Renal pelvis (tissue), 1 donor: ENCODE measurements at regions not wholly inside any gene's neighbourhood (a gene's known extent, or its start where the extent isn't known, plus 50 kb on each side); places are given as distances from the start of the nearest gene placed in this dataset.

ENCODE experiments used
- DNase-seq: peaks from one replicate; pipeline ENCODE4 v3.0.0-alpha.2; 2013

DNA sequence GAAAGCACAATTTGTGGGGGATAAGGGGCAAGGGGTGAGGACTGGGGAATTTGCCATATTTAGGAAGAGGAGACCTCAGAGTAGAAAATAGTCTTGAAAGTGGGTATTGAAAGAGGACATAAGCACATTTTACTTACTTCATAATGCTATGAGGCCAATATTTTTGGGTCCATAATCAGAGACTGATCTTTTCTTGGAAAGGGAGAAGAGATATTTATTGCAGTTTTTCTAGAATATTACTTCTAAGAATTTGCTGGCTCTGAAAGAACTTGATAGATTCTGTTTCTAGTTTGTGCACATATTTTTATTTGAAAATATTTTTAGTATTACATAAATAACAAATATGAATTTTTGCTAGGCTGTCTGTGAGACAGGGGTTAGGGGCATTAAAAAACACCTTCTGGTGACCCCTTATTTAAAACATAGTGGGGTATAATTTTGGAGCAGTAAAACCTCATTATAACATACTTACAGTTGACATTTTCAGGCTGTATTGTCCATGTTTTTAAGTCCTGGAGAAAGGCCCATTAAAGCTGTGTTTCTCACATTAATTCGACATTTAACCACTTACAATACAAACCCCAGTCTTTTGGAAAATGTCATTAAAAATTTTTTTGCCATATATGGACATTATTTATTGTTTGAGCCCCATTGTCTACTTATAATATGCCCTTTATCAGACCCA, 118.9 kb upstream of the NFIB start:
- DNase-seq = no peak

DNA sequence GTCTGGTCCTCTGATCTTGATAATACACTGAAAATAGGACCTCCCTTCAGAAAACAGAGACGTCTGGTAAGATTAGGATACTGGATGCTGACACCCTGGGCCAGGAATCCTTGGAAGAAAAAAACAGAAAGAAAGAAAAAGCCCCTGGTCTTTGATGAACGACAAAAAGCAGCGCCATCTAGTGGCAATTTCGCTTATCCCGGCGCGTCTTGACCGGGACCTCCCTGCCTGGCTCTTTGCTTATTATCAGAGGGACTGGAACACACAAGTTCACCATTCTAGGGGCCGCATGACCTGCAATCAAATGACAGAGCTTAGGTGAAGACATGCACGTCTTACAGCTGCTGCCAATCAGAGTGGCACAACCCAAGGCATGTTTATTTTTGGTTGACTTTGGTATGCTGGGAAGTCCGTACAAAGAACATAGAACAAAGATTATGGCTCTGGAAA, 114.9 kb upstream of the NFIB start:
- peak; percentile 65 for DNase-seq

- no peak for DNase-seq
Measured at GRCh38 chr9:14427419-14427818, 113.5 kb upstream of the NFIB start.

GRCh38 chr9:14424983-14425382, 111.0 kb upstream of the NFIB start:
- DNase-seq = no peak

GRCh38 chr9:14424289-14424688, 110.3 kb upstream of the NFIB start:
- DNase-seq = no peak

GRCh38 chr9:14423815-14424261, 109.9 kb upstream of the NFIB start:
- no peak for DNase-seq

DNA sequence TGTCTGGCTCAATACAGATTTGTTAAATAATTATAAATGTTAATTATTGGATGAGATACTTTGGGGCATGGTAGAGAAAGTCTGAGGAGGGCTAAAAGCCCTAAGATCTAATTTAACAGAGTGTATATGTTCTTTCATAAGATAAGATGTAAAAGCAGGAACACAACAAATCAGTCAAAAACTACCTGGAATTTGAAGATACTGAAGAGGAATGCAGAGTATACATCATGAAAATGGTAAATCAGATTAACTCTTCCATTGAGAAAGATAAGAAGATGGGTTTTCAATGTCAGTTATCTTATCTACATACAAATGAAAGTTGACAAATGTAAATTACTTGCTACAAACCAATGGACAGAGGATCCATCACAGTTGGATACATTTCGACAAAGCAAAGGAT, 107.3 kb upstream of the NFIB start:
- no peak for DNase-seq

- no peak for DNase-seq
Measured at GRCh38 chr9:14418941-14419937, 105.3 kb upstream of the NFIB start.

DNA sequence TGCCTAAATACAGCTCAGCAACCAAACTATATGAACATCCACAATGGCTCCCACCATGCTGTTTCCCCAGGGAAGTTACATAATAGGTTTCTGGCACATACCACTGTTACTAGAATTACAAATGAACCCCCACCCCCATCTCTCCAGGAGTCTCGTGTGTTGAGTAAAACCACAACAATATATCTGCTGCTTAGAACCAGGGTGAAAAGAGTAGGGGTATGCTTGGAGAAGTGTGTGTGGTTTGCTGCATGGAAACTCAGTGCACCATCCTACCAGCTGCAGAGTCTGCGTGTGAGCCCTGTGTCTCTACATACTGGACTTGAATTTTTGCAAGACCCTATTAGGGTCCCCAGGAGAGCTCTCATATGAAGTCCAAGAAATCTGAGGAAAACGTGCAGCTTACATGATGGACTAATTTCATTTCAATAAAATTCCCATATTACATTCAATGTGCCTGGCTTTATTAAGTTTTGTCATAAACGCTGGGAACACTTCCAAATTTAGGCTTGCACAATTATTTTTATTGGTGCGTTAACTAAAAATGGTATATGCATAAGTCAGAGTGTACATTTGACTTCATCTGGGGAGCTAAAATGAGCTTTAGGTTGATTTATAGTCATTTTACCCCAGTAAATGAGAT, 104.5 kb upstream of the NFIB start:
- DNase-seq = no peak

DNA sequence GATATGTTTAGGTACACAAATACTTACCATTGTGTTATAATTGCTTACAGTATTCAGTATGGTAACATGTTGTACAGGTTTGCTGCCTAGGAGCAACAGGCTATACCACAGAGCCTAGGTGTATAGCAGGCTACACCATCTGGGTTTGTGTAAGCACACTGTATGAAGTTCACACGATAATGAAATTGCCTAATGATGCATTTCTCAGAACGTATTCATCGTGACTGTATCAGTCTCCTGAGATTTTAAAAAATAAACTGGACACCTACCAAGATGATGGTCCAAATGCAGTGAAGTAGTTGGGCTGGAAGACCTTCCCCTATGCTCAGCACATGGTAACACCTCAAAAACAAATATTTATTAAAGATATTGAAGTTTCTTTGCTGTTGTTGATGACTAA, 103.3 kb upstream of the NFIB start:
- DNase-seq = no peak

DNA sequence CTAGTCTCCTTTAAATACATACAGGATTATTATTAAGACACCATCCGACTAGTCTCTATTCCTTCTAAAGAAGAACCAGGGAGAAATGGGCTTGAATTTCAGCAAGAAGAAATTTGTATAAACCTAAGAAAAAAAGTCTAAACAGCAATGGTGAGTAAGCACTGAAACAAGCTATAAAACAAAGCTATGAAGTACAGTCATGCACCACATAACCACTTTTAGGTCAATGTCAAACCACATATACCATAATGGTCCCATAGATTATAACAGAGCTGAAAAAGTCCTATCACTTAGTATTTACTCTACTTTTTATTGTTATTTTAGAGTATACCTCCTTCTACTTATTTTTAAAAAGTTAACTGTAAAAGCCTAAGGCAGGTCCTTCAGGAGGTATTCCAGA, 102.0 kb upstream of the NFIB start:
- no peak for DNase-seq

DNA sequence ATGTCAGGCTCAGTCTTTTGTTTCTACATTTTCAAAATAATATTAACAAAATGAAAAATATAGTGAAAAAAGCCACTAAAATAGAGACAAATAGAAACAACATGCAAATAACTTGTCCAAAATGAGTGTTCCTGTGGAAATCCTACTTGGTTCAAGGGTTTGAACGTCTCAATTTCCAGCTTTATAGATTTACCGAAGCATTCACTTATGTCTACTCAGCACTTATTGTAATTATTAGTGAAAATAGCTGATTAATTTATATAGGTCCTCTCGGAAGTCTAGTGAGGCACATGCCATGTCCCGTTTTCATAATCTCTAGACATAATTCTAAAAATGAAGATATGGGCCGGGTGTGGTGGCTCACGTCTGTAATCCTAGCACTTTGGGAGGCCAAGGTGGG, 99.9 kb upstream of the NFIB start:
- DNase-seq = no peak

- no peak for DNase-seq
Measured at GRCh38 chr9:14412775-14413174, 98.8 kb upstream of the NFIB start.

- no peak for DNase-seq
Measured at GRCh38 chr9:14406463-14406862, 92.5 kb upstream of the NFIB start.

DNA sequence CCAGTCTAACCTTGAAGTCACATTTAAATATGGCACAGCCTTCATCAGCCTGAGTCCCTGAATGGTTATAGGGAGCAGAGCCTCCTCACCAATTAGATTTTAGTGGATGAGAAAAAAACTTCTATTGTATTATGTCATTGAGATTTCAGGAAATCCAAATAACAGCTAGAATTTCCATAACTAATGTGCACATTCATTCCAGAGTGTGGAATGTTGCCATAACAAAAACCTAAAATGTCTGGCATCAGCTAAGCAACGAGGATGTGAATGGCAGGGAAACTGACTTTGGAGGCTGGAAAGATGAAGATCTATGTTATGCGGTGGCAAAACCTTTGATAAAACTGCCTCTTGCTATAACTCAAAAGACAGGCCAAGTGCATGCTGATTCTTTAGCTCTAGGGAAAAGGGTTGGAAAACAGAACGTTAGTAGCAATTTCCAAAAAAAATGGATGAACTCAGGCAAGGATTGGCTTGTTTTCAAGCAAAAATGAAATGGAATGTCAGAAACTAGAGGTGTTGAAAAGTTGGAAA, 91.3 kb upstream of the NFIB start:
- DNase-seq = no peak

- DNase-seq = no peak
Measured at GRCh38 chr9:14403081-14403480, 89.1 kb upstream of the NFIB start.

DNA sequence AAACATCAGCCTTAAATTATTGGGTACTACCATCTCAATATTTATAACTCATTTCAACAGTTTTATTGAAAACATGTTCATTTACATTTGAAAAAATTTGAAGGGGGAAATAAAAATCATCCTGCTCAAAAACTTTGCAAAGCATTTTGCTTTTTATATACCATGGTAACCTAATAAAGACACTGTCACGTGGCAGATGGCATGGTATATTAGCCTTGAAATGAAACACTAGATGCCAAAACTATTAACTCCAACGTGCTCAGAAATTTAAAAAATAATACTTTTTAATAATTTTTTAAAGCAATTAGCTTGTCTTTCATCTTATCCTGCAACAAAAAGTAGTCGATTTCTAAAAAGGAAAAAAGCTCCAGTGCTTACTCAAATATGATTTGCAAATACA, 88.6 kb upstream of the NFIB start:
- DNase-seq = no peak

DNA sequence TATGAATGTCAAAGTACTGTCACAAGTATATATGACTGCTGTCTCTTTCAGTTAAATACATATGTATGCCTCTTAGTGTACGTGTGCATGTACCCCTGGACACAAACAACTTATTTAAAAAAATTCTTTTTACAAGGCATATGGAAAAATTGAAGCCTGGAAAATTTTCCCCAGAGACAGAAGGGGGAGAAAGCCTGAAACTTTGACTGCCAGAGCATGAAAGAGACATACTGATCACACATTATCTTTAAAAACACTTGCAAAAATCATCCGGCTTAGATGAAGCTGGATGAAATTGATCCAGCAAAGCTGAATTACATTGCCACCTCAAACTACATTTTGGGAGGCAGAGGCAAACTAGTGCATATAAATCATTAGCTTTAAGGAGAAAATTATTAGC, 88.0 kb upstream of the NFIB start:
- no peak for DNase-seq

DNA sequence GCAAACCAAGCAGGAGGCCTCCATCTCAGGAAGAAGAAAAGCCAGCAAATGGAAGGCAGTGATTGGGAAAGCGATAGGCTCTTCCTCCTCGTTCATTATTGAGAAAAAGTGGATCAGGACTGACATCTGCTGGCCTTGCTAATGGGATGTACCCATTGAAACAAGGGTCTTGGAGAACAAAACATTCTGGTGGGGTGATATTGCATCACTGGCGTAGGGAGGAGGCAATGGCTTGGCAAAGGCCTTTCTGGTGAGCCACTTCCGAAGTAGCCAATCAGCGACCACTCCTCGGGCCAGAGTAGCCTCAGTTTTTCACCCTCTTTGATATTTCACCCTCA, 86.7 kb upstream of the NFIB start:
- DNase-seq = no peak

GRCh38 chr9:14399756-14400657, 86.1 kb upstream of the NFIB start:
- no peak for DNase-seq

GRCh38 chr9:14398473-14398872, 84.5 kb upstream of the NFIB start:
- DNase-seq = no peak
